GM18951 (cell line): ENCODE measurements at regions not wholly inside any gene's neighbourhood (a gene's known extent, or its start where the extent isn't known, plus 50 kb on each side); places are given as distances from the start of the nearest gene placed in this dataset.
"Not testable (repeated sequence)": the region's sequence is repeated elsewhere in the genome, so short reads cannot be mapped to it uniquely, and the experiment has no call there.

Experiments used
- in situ Hi-C: fragments of 300-500 bp; cut with MboI; formaldehyde crosslinking; loops from one replicate; pipeline ENCODE4 v1.12.0; 2022; ENCODE audit warnings: low sequenced_read_pairs, mixed read lengths, inconsistent platforms; ENCODE audit not compliant: unreplicated experiment

DNA sequence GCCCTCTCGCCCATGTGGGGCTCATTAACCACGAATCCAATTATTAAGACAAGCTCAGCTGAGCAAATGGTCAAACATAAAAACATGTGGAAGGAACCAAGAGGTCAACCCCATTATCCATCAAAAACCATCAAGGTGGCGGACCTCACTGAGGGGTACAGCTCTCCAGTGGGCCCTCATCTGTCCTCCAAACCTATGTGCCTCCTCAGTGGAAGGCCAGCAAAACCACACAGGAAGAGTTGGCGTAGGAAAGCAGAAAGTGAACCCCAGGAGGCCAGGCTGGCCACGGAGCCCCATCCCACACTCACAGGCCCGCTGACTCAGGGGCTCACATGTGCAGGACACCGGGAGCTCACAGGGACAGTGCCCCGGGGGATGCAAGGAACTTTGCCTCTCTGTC is 66.5 kb upstream of the CLEC6A start:
- in situ Hi-C loops, result not testable (repeated sequence)

DNA sequence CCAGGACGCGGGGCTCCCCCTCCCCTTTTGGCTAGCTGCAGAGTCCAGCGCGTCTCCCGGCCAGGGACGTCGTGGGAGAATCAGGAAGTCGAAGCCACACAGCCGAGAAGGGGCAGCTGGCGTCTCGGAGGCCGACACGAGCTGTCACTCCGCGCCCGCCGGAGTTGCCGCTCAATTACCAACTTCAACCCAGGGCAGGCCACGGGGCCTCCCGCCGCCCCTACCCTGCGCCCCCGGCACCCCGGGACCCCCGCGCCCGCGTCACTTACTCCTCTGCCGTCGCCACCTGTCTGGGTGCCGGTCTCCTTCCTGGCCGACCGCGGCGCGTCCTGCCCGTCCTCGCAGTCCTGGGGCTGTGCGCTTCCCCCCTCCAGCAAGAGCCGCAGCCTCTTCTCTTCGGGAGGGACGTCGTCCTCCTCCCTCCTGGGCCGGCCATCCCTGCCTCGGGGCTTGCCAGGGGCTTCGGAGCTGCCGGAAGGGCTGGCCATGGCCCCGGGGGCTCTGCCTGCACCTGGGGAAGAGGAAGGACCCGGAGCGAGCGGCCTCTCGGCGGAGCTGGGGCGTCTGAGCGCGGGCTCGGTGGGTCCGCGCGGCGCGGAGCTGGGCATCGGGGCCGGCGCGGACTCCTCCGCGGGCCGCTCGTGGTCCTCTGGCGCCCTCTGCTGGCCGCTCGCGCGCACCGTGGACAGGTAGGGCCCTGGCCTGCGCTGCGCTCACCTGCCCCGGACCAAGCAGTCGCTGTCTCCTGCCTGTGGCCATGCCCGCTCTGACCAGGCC is 65.6 kb upstream of the CLEC6A start:
- in situ Hi-C loops, result not testable (repeated sequence)

DNA sequence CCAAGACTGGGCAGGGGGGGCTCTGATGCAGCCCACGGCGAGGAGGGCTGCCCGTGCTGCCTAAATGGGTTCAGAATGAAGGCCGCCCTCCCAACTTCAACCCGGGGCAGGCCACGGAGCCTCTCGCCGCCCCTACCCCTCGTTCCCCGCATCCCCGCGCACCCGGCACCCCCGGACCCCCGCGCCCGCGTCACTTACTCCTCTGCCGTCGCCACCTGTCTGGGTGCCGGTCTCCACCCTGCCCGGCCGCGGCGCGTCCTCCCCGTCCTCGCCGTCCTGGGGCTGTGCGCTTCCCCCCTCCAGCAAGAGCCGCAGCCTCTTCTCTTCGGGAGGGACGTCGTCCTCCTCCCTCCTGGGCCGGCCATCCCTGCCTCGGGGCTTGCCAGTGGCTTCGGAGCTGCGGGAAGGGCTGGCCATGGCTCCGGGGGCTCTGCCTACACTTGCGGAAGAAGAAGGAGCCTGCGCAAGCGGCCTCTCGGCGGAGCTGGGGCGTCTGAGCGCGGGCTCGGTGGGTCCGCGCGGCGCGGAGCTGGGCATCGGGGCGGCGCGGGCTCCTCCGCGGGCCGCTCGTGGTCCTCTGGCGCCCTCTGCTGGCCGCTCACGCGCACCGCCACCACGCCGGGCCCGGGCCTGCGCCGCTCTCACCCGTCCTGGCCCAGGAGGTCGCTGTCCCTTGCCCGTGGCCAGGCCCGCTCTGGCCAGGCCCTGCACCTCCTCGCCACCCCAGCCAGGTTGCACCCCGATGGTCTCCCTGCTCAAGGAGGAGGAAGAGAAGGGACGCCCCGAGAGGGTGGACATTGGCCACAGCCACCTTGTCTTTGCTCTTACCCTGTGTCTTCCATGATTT is 59.3 kb upstream of the CLEC6A start:
- in situ Hi-C loops, result loop anchor here (5.0 kb wide), 1 partner anchor 61 kb away; the partner anchor contains the start of gene CLEC6A

DNA sequence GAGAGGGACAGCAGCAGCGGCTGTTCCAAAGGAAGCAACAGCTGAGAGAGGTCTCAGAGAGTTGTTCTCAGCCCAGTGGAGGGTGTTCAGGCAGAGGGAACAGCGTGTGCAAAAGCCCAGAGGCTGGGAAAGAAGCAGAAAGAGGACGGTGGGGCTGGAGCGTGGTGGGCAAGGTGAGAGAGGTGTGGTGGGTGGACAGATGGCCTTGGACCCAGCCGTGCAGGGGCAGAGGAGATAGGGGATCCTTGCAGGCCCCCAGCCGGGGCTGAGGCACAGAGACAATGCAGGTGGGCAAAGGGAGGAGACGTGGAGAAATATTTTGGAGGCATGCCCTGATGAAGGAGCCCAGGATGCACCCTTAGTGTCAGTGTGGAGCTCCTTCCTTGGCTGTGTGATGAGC is 58.4 kb upstream of the CLEC6A start:
- in situ Hi-C loops, result loop anchor here (5.0 kb wide), 1 partner anchor 60 kb away; the partner anchor contains the start of gene CLEC6A

DNA sequence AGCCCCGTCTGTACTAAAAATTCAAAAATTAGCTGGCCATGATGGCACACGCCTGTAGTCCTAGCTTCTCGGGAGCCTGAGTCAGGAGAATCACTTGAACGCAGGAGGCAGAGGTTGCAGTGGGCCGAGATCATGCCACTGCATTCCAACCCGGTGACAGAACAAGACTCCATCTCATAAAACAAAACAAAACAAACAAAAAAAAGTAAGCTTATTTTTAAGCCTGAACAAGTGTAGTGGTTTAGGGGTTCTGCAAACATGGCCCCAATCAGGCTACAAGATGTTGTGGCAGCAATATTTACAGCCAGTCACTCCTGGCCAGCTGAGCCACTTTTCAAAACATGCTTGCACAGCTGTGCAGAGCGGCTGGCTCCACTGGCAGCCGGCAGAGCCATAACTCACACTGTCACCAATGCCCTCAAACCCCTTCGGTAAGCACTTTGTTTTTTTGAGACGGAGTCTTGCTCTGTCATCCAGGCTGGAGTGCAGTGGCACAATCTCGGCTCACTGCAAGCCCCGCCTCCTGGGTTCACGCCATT is 56.2 kb upstream of the CLEC6A start:
- in situ Hi-C loops, result loop anchor here (5.0 kb wide), 1 partner anchor 58 kb away; the partner anchor contains the start of gene CLEC6A

DNA sequence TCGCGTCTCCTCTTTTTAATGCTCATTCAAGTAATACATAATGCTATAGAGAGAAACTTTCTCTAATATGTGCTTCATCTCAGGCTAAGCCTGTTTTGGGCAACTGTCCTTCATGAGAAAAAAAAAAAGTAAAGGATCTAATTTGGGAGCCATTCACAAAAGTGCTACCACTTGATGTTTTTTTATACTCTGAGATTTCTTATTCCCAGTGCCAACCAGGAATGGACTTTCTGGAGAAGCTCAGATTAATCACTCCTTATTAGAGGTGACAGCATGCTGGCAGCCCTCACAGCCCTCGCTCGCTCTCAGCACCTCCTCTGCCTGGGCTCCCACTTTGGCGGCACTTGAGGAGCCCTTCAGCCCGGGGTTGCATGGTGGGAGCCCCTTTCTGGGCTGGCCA is 51.9 kb upstream of the CLEC6A start:
- in situ Hi-C loops, result not testable (repeated sequence)

DNA sequence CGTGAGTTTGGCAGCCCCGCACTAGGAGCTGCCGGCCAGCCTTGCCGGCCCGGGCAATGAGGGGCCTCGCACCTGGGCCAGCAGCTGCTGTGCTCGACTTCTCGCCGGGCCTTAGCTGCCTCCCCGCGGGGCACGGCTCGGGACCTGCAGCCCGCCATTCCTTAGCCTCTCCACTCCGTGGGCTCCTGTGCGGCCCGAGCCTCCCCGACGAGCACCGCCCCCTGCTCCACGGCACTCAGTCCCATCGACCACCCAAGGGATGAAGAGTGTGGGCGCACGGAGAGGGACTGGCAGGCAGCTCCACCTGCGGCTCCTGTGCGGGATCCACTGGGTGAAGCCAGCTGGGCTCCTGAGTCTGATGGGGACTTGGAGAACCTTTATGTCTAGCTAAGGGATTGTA is 51.4 kb upstream of the CLEC6A start:
- in situ Hi-C loops, result not testable (repeated sequence)
